Fibroblast of skin of left biceps (primary cell): ENCODE measurements at regions not wholly inside any gene's neighbourhood (a gene's known extent, or its start where the extent isn't known, plus 50 kb on each side); places are given as distances from the start of the nearest gene placed in this dataset.
A peak's percentile ranks its signal among the peaks of the same experiment; 100 is the strongest.

Experiments
- DNase-seq, 2 experiments: peaks; one replicate each; pipeline ENCODE4 v3.0.0-alpha.2; 2013; ENCODE audit warnings: low read depth in 2 of 2

GRCh38 chr20:11247046-11248010 lies 573.5 kb upstream of the JAG1 start:
- DNase-seq, result no peak

- DNase-seq, result no peak
These were observed 574.2 kb upstream of the JAG1 start for GRCh38 chr20:11248011-11248409.

GRCh38 chr20:11248687-11249638 lies 575.2 kb upstream of the JAG1 start:
- DNase-seq, result no peak

GRCh38 chr20:11249683-11250082 lies 575.9 kb upstream of the JAG1 start:
- DNase-seq, result no peak

GRCh38 chr20:11252447-11252846 lies 578.6 kb upstream of the JAG1 start:
- no peak for DNase-seq

- DNase-seq, result no peak
These were observed 581.7 kb upstream of the JAG1 start for GRCh38 chr20:11255455-11255854.

GRCh38 chr20:11255860-11256259 lies 582.1 kb upstream of the JAG1 start:
- DNase-seq, result no peak

GRCh38 chr20:11260611-11261010 lies 586.8 kb upstream of the JAG1 start:
- no peak for DNase-seq

GRCh38 chr20:11261533-11262000 lies 587.8 kb upstream of the JAG1 start:
- peak; percentile 38 for DNase-seq

GRCh38 chr20:11266571-11266970 lies 592.8 kb upstream of the JAG1 start:
- DNase-seq, result no peak

GRCh38 chr20:11267131-11267761 lies 593.4 kb upstream of the JAG1 start:
- peak; percentile 91 to 92 for DNase-seq

GRCh38 chr20:11267762-11268335 lies 594.0 kb upstream of the JAG1 start:
- DNase-seq, result no peak

- DNase-seq, result no peak
These were observed 596.8 kb upstream of the JAG1 start for GRCh38 chr20:11270566-11270965.

GRCh38 chr20:11271319-11271718 lies 597.5 kb upstream of the JAG1 start:
- DNase-seq, result no peak

GRCh38 chr20:11271920-11272594 lies 598.3 kb upstream of the JAG1 start:
- DNase-seq, result no peak

- DNase-seq, result peak; percentile 38 to 44
These were observed 600.4 kb upstream of the JAG1 start for GRCh38 chr20:11274141-11274594.

- no peak for DNase-seq
These were observed 601.9 kb upstream of the JAG1 start for GRCh38 chr20:11275740-11276139.

- no peak for DNase-seq
These were observed 603.4 kb upstream of the JAG1 start for GRCh38 chr20:11277170-11277569.

- no peak for DNase-seq
These were observed 604.1 kb upstream of the JAG1 start for GRCh38 chr20:11277858-11278257.

GRCh38 chr20:11278461-11278860 lies 604.7 kb upstream of the JAG1 start:
- DNase-seq, result no peak

GRCh38 chr20:11281240-11281639 lies 607.4 kb upstream of the JAG1 start:
- DNase-seq, result no peak
